HEK293 (cell line): ENCODE measurements at regions not wholly inside any gene's neighbourhood (a gene's known extent, or its start where the extent isn't known, plus 50 kb on each side); places are given as distances from the start of the nearest gene placed in this dataset.

Experiments
- CTCF ChIA-PET: fragments of 350-600 bp; formaldehyde crosslinking; extraction: SDS; loops from one replicate; lab custom pipeline; 2021; ENCODE audit warnings: antibody characterized with exemption; lab: Yijun Ruan, JAX
- POLR2A ChIA-PET: fragments of 300-600 bp; formaldehyde crosslinking; extraction: SDS; loops from one replicate; lab custom pipeline; 2020; ENCODE audit warnings: antibody characterized with exemption, inconsistent platforms; lab: Yijun Ruan, JAX
- H3K27ac ChIP-seq: fragments of 200-500 bp; sonication (Bioruptor generic); 2 replicates; pipeline ENCODE4 v1.5.1; 2014; ENCODE audit warnings: low read depth, low read length, control low read depth, inconsistent platforms; ENCODE audit errors: extremely low read depth
- H3K36me3 ChIP-seq, 2 experiments: fragments of 200-500 bp in 1 of 2; sonication (Bioruptor generic) in 1 of 2; 1 replicate in 1 of 2; 2 replicates in 1 of 2; pipeline ENCODE4 v1.5.1; 2014 to 2017; ENCODE audit warnings: inconsistent platforms in 2 of 2, low read length in 2 of 2; ENCODE audit not compliant: control insufficient read depth in 2 of 2, insufficient read depth in 1 of 2
- H3K4me1 ChIP-seq: fragments of 200-500 bp; sonication (Bioruptor generic); 2 replicates; pipeline ENCODE4 v1.5.1; 2014; ENCODE audit warnings: mild to moderate bottlenecking, low read length, inconsistent platforms; ENCODE audit not compliant: control insufficient read depth, insufficient read depth
- H3K4me3 ChIP-seq: 2 replicates; pipeline ENCODE4 v1.5.1; 2011; ENCODE audit warnings: low read depth, mild to moderate bottlenecking, control low read depth, low read length, moderate library complexity
- H3K9me3 ChIP-seq: fragments of 200-500 bp; sonication (Bioruptor generic); 2 replicates; pipeline ENCODE4 v1.5.1; 2014; ENCODE audit warnings: low read depth, low read length, inconsistent platforms; ENCODE audit not compliant: control insufficient read depth, insufficient read depth
- GFI1B ChIP-seq: fragments of 450-650 bp; formaldehyde crosslinking; IDR thresholded peaks from 2 replicates; pipeline ENCODE4 v1.5.1; 2016; ENCODE audit warnings: missing biosample characterization, missing genetic modification characterization
- GLI4 ChIP-seq: fragments of 450-650 bp; formaldehyde crosslinking; IDR thresholded peaks from 2 replicates; pipeline ENCODE4 v1.5.1; 2016; ENCODE audit warnings: missing biosample characterization, missing genetic modification characterization
- GLIS2 ChIP-seq: fragments of 450-650 bp; formaldehyde crosslinking; IDR thresholded peaks from 2 replicates; pipeline ENCODE4 v1.5.1; 2016; ENCODE audit warnings: missing biosample characterization, missing genetic modification characterization
- KLF8 ChIP-seq: fragments of 450-650 bp; formaldehyde crosslinking; IDR thresholded peaks from 2 replicates; pipeline ENCODE4 v1.5.1; 2016; ENCODE audit warnings: missing biosample characterization, missing genetic modification characterization
- KLF9 ChIP-seq: fragments of 450-650 bp; formaldehyde crosslinking; IDR thresholded peaks from 2 replicates; pipeline ENCODE4 v1.5.1; 2016; ENCODE audit warnings: missing biosample characterization, missing genetic modification characterization, low read depth
- WT1 ChIP-seq: fragments of 450-650 bp; formaldehyde crosslinking; IDR thresholded peaks from 2 replicates; pipeline ENCODE4 v1.5.1; 2016; ENCODE audit warnings: missing biosample characterization, missing genetic modification characterization
- ZBTB49 ChIP-seq: fragments of 450-650 bp; formaldehyde crosslinking; IDR thresholded peaks from 2 replicates; pipeline ENCODE4 v1.5.1; 2016; ENCODE audit warnings: missing biosample characterization, missing genetic modification characterization, low read depth
- ZNF121 ChIP-seq: fragments of 450-650 bp; formaldehyde crosslinking; IDR thresholded peaks from 2 replicates; pipeline ENCODE4 v1.5.1; 2016; ENCODE audit warnings: missing biosample characterization, missing genetic modification characterization
- ZNF132 ChIP-seq: fragments of 450-650 bp; formaldehyde crosslinking; IDR thresholded peaks from 2 replicates; pipeline ENCODE4 v1.5.1; 2017; ENCODE audit warnings: missing biosample characterization, missing genetic modification characterization, borderline replicate concordance
- ZNF133 ChIP-seq: fragments of 450-650 bp; formaldehyde crosslinking; IDR thresholded peaks from 2 replicates; pipeline ENCODE4 v1.5.1; 2016; ENCODE audit warnings: missing biosample characterization, missing genetic modification characterization
- ZNF280D ChIP-seq: fragments of 450-650 bp; formaldehyde crosslinking; IDR thresholded peaks from 2 replicates; pipeline ENCODE4 v1.5.1; 2016; ENCODE audit warnings: missing biosample characterization, missing genetic modification characterization
- ZNF292 ChIP-seq: fragments of 450-650 bp; formaldehyde crosslinking; IDR thresholded peaks from 2 replicates; pipeline ENCODE4 v1.5.1; 2016; ENCODE audit warnings: low read depth, missing biosample characterization, missing genetic modification characterization, borderline replicate concordance
- ZNF366 ChIP-seq: fragments of 450-650 bp; formaldehyde crosslinking; conservative IDR thresholded peaks from 2 replicates; pipeline ENCODE4 v1.5.1; 2016; ENCODE audit warnings: missing biosample characterization, missing genetic modification characterization
- ZNF37A ChIP-seq: fragments of 450-650 bp; IDR thresholded peaks from 2 replicates; pipeline ENCODE4 v1.5.1; 2018; ENCODE audit warnings: missing biosample characterization, missing genetic modification characterization
- ZNF391 ChIP-seq: fragments of 450-650 bp; formaldehyde crosslinking; IDR thresholded peaks from 2 replicates; pipeline ENCODE4 v1.5.1; 2016; ENCODE audit warnings: low read depth, missing biosample characterization, missing genetic modification characterization, borderline replicate concordance
- ZNF404 ChIP-seq: fragments of 450-650 bp; formaldehyde crosslinking; IDR thresholded peaks from 2 replicates; pipeline ENCODE4 v1.5.1; 2017; ENCODE audit warnings: missing biosample characterization, missing genetic modification characterization
- ZNF530 ChIP-seq: fragments of 450-650 bp; formaldehyde crosslinking; IDR thresholded peaks from 2 replicates; pipeline ENCODE4 v1.5.1; 2016; ENCODE audit warnings: low read depth, missing biosample characterization, missing genetic modification characterization
- ZNF549 ChIP-seq: fragments of 450-650 bp; IDR thresholded peaks from 2 replicates; pipeline ENCODE4 v1.5.1; 2018; ENCODE audit warnings: missing biosample characterization, missing genetic modification characterization, mild to moderate bottlenecking, inconsistent platforms, moderate library complexity
- ZNF580 ChIP-seq: fragments of 450-650 bp; formaldehyde crosslinking; IDR thresholded peaks from 2 replicates; pipeline ENCODE4 v1.5.1; 2016; ENCODE audit warnings: missing biosample characterization, missing genetic modification characterization
- ZNF629 ChIP-seq: fragments of 450-650 bp; formaldehyde crosslinking; IDR thresholded peaks from 2 replicates; pipeline ENCODE4 v1.5.1; 2017; ENCODE audit warnings: missing biosample characterization, missing genetic modification characterization
- ZNF707 ChIP-seq: fragments of 450-650 bp; formaldehyde crosslinking; IDR thresholded peaks from 2 replicates; pipeline ENCODE4 v1.5.1; 2016; ENCODE audit warnings: missing biosample characterization, missing genetic modification characterization
- ZNF76 ChIP-seq: fragments of 450-650 bp; formaldehyde crosslinking; IDR thresholded peaks from 2 replicates; pipeline ENCODE4; 2016; ENCODE audit warnings: low read depth, missing biosample characterization, missing genetic modification characterization, borderline replicate concordance
- ZNF777 ChIP-seq: fragments of 450-650 bp; formaldehyde crosslinking; IDR thresholded peaks from 2 replicates; pipeline ENCODE4 v1.5.1; 2017; ENCODE audit warnings: missing biosample characterization, missing genetic modification characterization, borderline replicate concordance
- ZNF792 ChIP-seq: fragments of 450-650 bp; formaldehyde crosslinking; IDR thresholded peaks from 2 replicates; pipeline ENCODE4 v1.5.1; 2016; ENCODE audit warnings: missing biosample characterization, missing genetic modification characterization
- ZSCAN23 ChIP-seq: fragments of 450-650 bp; formaldehyde crosslinking; IDR thresholded peaks from 2 replicates; pipeline ENCODE4 v1.5.1; 2016; ENCODE audit warnings: missing biosample characterization, missing genetic modification characterization
- TF ChIP-seq, protein P1 (sequence below): fragments of 450-650 bp; formaldehyde crosslinking; IDR thresholded peaks from 2 replicates; pipeline ENCODE4 v1.5.1; 2016; ENCODE audit warnings: missing biosample characterization, missing genetic modification characterization
- TF ChIP-seq, protein P2 (sequence below): IDR thresholded peaks from 2 replicates; pipeline ENCODE4 v1.6.1; 2011; ENCODE audit warnings: mild to moderate bottlenecking, low read depth, low read length, borderline replicate concordance

- CTCF ChIA-PET = no interaction called here
- Histone ChIP-seq H3K9me3 (no peaks in the 10 kb centered on the region), H3K4me3 (no peak overlapping the region), H3K4me1 (no peaks in the 10 kb centered on the region), H3K36me3 (no peaks in the 10 kb centered on the region)
- POLR2A ChIA-PET = no interaction called here
- TF ChIP-seq ZNF707 (tag by site-specific recombination) (no peak), KLF8 (no peak), ZNF792 (no peak), ZNF530 (tag by site-specific recombination) (no peak), ZNF549 (tag by site-specific recombination) (no peak), ZNF132 (tag by site-specific recombination) (no peak), ZNF121 (no peak), GLI4 (tag by site-specific recombination) (no peak), ZNF404 (tag by site-specific recombination) (no peak), ZNF629 (tag by site-specific recombination) (no peak), ZNF777 (no peak), ZNF76 (tag by site-specific recombination) (no peak), ZNF280D (no peak), ZNF292 (tag by site-specific recombination) (no peak), ZBTB49 (tag by site-specific recombination) (no peak), WT1 (tag by site-specific recombination) (no peak)
- TF ChIP-seq, protein P1, sequence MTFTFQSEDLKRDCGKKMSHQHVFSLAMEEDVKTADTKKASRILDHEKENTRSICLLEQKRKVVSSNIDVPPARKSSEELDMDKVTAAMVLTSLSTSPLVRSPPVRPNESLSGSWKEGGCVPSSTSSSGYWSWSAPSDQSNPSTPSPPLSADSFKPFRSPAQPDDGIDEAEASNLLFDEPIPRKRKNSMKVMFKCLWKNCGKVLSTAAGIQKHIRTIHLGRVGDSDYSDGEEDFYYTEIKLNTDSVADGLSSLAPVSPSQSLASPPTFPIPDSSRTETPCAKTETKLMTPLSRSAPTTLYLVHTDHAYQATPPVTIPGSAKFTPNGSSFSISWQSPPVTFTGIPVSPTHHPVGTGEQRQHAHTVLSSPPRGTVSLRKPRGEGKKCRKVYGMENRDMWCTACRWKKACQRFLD (tag by site-specific recombination) = no peak
- TF ChIP-seq, protein P2, sequence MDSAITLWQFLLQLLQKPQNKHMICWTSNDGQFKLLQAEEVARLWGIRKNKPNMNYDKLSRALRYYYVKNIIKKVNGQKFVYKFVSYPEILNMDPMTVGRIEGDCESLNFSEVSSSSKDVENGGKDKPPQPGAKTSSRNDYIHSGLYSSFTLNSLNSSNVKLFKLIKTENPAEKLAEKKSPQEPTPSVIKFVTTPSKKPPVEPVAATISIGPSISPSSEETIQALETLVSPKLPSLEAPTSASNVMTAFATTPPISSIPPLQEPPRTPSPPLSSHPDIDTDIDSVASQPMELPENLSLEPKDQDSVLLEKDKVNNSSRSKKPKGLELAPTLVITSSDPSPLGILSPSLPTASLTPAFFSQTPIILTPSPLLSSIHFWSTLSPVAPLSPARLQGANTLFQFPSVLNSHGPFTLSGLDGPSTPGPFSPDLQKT = no peak
- TF ChIP-seq, all 188 proteins: peak for 0
- no peak overlapping the region for H3K27ac ChIP-seq
Observed at GRCh38 chr5:128877476-128877875, 87.8 kb upstream of the SLC27A6 start.

DNA sequence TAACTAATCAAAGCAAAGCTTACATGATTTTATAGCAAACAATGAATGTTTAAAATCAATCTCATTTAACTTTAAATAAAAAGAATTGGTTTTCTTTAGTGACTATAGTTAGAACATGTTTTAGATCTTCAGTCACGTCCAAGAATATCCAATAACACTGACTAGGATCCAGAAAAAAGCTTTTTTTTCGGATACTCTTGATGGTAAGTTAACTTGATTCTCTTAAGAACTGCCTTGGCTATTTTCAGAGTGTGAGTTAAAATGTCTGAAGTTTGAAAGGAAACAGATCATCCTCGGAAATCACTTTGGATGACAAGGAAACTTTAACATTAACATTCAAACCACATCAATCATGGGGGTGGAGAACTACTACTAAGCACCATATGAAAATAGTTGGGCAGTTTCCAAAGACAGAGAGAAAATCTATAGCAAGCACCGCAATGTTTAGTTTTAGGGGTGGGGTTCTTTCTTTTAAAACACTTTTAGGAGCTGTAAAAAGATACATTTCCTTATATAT is 83.7 kb upstream of the SLC27A6 start:
- POLR2A ChIA-PET = no interaction called here
- Histone ChIP-seq H3K36me3 (no peaks in the 10 kb centered on the region), H3K27ac (no peak overlapping the region), H3K4me1 (no peaks in the 10 kb centered on the region), H3K9me3 (no peaks in the 10 kb centered on the region), H3K4me3 (no peak overlapping the region)
- CTCF ChIA-PET = no interaction called here
- TF ChIP-seq GLIS2 (tag by site-specific recombination) = no peak
- no peak for TF ChIP-seq ZNF133
- TF ChIP-seq ZNF37A (tag by site-specific recombination) = no peak
- no peak for TF ChIP-seq ZNF366 (tag by site-specific recombination)
- TF ChIP-seq KLF9 = no peak
- no peak for TF ChIP-seq GFI1B (tag by site-specific recombination)
- TF ChIP-seq ZNF391 = no peak
- TF ChIP-seq ZNF292 (tag by site-specific recombination) = no peak
- TF ChIP-seq ZNF580 (tag by site-specific recombination) = no peak
- no peak for TF ChIP-seq ZSCAN23 (tag by site-specific recombination)
- TF ChIP-seq ZBTB49 (tag by site-specific recombination) = no peak
